GM10248 (cell line): ENCODE measurements at regions not wholly inside any gene's neighbourhood (a gene's known extent, or its start where the extent isn't known, plus 50 kb on each side); places are given as distances from the start of the nearest gene placed in this dataset.
A peak's percentile ranks its signal among the peaks of the same experiment; 100 is the strongest.

Source experiments
- CTCF ChIA-PET: fragments of 300-600 bp; sonication (Branson Sonifier 250); formaldehyde crosslinking; extraction: SDS; loops from one replicate; lab custom pipeline; 2021; ENCODE audit warnings: antibody characterized with exemption; lab: Yijun Ruan, JAX
- POLR2A ChIA-PET: fragments of 350-650 bp; sonication (Branson Sonifier 250); formaldehyde crosslinking; extraction: SDS; loops from one replicate; lab custom pipeline; 2020; ENCODE audit warnings: antibody characterized with exemption; lab: Yijun Ruan, JAX
- DNase-seq: peaks from one replicate; pipeline ENCODE4 v3.0.0; 2012; ENCODE audit errors: extremely low spot score
- TF ChIP-seq, protein P1 (sequence below): IDR thresholded peaks from 2 replicates; pipeline ENCODE4 v1.5.1; 2012; ENCODE audit warnings: mild to moderate bottlenecking, low read depth; ENCODE audit errors: extremely low read depth, missing control alignments, control extremely low read depth

DNA sequence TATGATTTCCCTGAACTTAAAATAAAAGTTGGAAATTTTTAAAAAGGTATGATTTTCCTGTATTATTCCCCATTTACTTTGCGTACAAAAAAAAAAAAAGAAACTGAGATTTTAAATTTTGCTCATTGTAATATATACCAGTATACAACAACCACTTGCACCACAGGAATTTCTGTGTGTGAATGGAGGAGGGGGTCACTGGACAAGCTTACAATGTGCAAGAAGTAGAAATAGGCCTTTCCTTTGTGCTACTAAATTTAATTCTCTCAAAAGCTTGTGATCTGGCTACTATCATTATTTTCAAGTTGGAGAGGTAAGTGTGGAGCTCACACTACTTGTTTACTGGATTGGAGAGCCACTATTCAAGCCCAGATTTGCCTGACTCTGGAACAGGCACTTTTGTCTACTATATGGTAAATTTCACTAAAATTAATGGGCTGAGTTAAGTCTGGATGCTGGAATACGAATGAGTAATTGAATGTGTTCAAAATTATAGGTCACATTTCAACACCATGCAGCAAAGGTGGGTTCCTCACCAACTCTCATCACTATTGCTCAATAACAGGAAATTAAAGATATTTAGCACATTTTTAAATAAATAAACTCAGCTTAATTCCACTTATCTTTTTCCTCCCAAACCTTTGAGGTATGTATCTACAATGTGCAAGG is 148.0 kb upstream of the MBNL1 start:
- ChIA-PET POLR2A (no interaction called here), CTCF (interaction anchor here (1.1 to 1.2 kb wide), 2 partner anchors 20 to 22 kb away, joined by 3 to 4 read pairs; no protein-coding TSS in a partner anchor)
- TF ChIP-seq, protein P1, sequence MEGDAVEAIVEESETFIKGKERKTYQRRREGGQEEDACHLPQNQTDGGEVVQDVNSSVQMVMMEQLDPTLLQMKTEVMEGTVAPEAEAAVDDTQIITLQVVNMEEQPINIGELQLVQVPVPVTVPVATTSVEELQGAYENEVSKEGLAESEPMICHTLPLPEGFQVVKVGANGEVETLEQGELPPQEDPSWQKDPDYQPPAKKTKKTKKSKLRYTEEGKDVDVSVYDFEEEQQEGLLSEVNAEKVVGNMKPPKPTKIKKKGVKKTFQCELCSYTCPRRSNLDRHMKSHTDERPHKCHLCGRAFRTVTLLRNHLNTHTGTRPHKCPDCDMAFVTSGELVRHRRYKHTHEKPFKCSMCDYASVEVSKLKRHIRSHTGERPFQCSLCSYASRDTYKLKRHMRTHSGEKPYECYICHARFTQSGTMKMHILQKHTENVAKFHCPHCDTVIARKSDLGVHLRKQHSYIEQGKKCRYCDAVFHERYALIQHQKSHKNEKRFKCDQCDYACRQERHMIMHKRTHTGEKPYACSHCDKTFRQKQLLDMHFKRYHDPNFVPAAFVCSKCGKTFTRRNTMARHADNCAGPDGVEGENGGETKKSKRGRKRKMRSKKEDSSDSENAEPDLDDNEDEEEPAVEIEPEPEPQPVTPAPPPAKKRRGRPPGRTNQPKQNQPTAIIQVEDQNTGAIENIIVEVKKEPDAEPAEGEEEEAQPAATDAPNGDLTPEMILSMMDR, result no peak

DNA sequence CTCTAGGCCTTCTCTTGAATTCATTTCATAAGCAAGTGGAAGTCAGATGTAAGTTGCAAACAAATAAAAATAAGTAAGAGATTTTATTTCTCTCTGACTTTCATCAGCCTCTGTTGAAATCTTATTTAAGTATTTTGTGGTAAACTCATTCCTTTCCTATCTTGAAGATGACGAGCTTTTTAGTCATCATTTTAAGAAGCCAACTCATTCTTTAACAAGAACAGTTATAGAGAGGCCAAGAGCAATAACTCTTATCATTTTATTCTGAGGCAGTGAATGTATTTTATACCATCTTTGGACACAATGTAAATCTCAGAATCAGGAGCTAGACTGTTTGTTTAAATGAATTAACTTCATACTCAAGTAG is 147.5 kb upstream of the MBNL1 start:
- no peak for DNase-seq
- POLR2A ChIA-PET, result no interaction called here
- CTCF ChIA-PET, result interaction anchor here (1.1 to 1.2 kb wide), 2 partner anchors 21 to 23 kb away, joined by 3 to 4 read pairs; no protein-coding TSS in a partner anchor

More for the DNA sequence above, 148.0 kb upstream of the MBNL1 start:
- no peak for DNase-seq

DNA sequence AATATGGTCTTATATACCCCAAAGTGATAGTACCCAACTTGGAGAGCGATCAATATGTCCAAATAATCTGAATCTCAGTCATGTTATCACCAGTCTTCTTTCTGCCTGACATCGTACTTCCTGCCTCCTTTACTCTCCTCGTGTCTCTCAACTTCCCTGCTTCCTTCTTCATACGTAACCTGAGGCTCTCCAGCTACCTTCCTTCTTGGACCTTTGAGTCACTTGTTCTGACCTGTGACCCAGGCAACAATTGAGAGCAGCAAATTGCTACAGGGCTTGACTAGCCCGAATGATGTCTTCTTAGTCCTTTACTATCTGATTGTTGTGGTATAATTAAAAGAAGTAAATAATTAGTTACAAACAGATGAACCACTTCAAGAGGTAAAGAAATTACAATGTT is 145.9 kb upstream of the MBNL1 start:
- no peak for DNase-seq
- TF ChIP-seq, protein P1, result no peak
- ChIA-PET POLR2A (no interaction called here), CTCF (interaction anchor here (0.8 kb wide), 1 partner anchor 14 kb away, joined by 3 read pairs; no protein-coding TSS in a partner anchor)

More for the DNA sequence above, 147.5 kb upstream of the MBNL1 start:
- TF ChIP-seq, protein P1, result no peak

DNA sequence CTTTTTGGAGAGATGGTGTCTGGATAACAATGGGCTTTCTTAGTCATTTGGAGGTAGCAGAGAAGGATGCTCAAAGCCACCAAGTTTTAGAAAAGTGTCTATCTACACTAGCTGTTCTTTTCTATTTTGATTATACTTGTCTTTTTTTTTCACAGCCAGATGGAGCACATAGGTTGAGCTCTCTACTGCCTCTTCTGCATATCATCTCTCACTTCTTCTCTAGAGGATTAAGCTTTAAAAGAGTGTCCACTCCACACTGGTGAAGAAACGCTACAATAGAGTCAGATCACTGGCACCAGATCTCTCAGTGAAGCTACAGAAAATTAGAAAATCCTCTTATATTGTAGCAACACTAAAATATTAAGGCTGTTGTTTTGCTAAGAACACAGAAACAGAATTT is 145.3 kb upstream of the MBNL1 start:
- POLR2A ChIA-PET, result no interaction called here
- no peak for DNase-seq
- CTCF ChIA-PET, result no interaction called here
- TF ChIP-seq, protein P1, result no peak

DNA sequence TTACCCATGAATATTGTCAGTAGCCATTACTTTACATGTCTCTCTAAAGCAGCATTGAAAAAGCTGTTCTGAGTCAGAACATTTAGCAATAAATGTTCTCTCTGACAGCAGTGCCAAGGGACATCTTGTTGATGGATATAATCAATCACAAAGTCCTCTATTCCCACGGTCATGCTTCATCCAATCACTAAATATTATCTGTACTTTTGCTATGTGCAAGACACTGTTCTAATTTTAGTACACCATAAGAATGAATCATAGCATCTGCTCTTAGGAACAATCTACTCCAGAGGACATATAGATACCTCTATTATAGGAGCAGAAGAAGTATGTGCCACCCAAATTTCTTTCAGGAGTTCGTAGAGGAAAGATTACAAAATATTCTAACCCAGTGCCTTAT is 142.5 kb upstream of the MBNL1 start:
- TF ChIP-seq, protein P1, result no peak
- CTCF ChIA-PET, result interaction anchor here (0.9 to 1.3 kb wide), 4 partner anchors 14 to 31 kb away, joined by 3 to 5 read pairs (median 4); no protein-coding TSS in a partner anchor
- POLR2A ChIA-PET, result no interaction called here
- DNase-seq, result no peak

DNA sequence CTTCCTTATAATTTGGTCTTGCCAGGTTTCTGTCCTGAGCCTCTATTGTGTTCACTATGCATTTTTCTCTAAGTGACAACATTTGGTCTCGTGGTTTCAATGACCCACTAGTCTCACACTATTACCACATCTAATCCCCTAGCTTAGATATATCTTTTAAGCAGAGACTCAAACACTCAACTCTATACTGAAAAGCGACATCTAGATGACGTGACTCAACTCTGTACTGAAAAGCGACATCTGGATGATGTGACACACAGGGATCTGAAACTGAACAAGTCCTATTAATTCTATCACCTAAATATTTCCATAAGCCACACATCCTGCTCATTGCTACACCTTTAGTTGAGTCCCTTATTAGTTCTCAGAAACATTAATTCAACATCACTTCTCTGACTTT is 141.7 kb upstream of the MBNL1 start:
- POLR2A ChIA-PET, result no interaction called here
- DNase-seq, result peak; percentile 68
- TF ChIP-seq, protein P1, result no peak
- CTCF ChIA-PET, result interaction anchor here (0.9 to 1.3 kb wide), 5 partner anchors 13 to 149 kb away, joined by 3 to 5 read pairs (median 3); no protein-coding TSS in a partner anchor
